ENCODE measurements at regions not wholly inside any gene's neighbourhood (a gene's known extent, or its start where the extent isn't known, plus 50 kb on each side); places are given as distances from the start of the nearest gene placed in this dataset.
A peak's percentile ranks its signal among the peaks of the same experiment; 100 is the strongest.

GRCh38 chr2:37854676-37855282, 70.3 kb upstream of the RMDN2 start:
- Histone ChIP-seq H3K9me3 (no peaks in the 10 kb centered on the region), H3K4me1 (peaks cover 3 to 30% (median 17%) of the 10 kb centered on the region in 4 donors), H3K4me3 (no peak overlapping the region), H3K27me3 (no peaks in the 10 kb centered on the region), H3K27ac (peak overlapping the region; percentile 72 to 80 (median 73)), H3K36me3 (no peaks in the 10 kb centered on the region)
- intact Hi-C loops (cut with DNase I; ENCODE audit: low total_unique reads) (no loop called here), in situ Hi-C loops (cut with MboI; ENCODE audit: low pct_ligation_motif_present in 1 of 4, low pct_unique_long_range_greater_than_20kb in 1 of 4, low sequenced_read_pairs in 3 of 4) (no loop called here)
- TF ChIP-seq, protein P1, sequence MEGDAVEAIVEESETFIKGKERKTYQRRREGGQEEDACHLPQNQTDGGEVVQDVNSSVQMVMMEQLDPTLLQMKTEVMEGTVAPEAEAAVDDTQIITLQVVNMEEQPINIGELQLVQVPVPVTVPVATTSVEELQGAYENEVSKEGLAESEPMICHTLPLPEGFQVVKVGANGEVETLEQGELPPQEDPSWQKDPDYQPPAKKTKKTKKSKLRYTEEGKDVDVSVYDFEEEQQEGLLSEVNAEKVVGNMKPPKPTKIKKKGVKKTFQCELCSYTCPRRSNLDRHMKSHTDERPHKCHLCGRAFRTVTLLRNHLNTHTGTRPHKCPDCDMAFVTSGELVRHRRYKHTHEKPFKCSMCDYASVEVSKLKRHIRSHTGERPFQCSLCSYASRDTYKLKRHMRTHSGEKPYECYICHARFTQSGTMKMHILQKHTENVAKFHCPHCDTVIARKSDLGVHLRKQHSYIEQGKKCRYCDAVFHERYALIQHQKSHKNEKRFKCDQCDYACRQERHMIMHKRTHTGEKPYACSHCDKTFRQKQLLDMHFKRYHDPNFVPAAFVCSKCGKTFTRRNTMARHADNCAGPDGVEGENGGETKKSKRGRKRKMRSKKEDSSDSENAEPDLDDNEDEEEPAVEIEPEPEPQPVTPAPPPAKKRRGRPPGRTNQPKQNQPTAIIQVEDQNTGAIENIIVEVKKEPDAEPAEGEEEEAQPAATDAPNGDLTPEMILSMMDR (IDR thresholded peaks at IDR 0.05) = no peak
- TF ChIP-seq EP300 (IDR thresholded peaks at IDR 0.05; ENCODE audit: low read depth) (no peak), POLR2AphosphoS5 (IDR thresholded peaks at IDR 0.05) (no peak), POLR2A (IDR thresholded peaks at IDR 0.05) (no peak)
- WGBS, 2 donors (ENCODE audit: low coverage in 1 of 2) = 93 to 100% methylated on average over 2 to 7 of the region's 7 CpGs
- no peak for DNase-seq

- Histone ChIP-seq H3K27me3 (no peaks in the 10 kb centered on the region), H3K4me3 (no peak overlapping the region), H3K4me1 (peaks cover 3 to 30% (median 17%) of the 10 kb centered on the region in 4 donors), H3K27ac (peak overlapping the region; percentile 72 to 80 (median 73)), H3K36me3 (no peaks in the 10 kb centered on the region), H3K9me3 (no peaks in the 10 kb centered on the region)
- DNase-seq = no peak
- in situ Hi-C loops (cut with MboI; ENCODE audit: low pct_ligation_motif_present in 1 of 4, low pct_unique_long_range_greater_than_20kb in 1 of 4, low sequenced_read_pairs in 3 of 4) = no loop called here
- intact Hi-C loops (cut with DNase I; ENCODE audit: low total_unique reads) = no loop called here
- 61 to 81% methylated on average over 3 to 13 of the region's 13 CpGs for WGBS, 2 donors (ENCODE audit: low coverage in 1 of 2)
- TF ChIP-seq EP300 (IDR thresholded peaks at IDR 0.05; ENCODE audit: low read depth) (no peak), POLR2A (IDR thresholded peaks at IDR 0.05) (no peak), POLR2AphosphoS5 (IDR thresholded peaks at IDR 0.05) (no peak)
- TF ChIP-seq, protein P1 (IDR thresholded peaks at IDR 0.05) = no peak
These were observed 69.6 kb upstream of the RMDN2 start for GRCh38 chr2:37855283-37856041.

GRCh38 chr2:37856101-37856751, 68.9 kb upstream of the RMDN2 start:
- Histone ChIP-seq H3K4me1 (peaks cover 3 to 30% (median 16%) of the 10 kb centered on the region in 4 donors), H3K9me3 (no peaks in the 10 kb centered on the region), H3K27ac (peak overlapping the region; percentile 72 to 80 (median 73)), H3K27me3 (no peaks in the 10 kb centered on the region), H3K4me3 (no peak overlapping the region), H3K36me3 (no peaks in the 10 kb centered on the region)
- DNase-seq = no peak
- 61 to 67% methylated on average over 1 to 7 of the region's 7 CpGs for WGBS, 2 donors (ENCODE audit: low coverage in 1 of 2)
- peak; percentile 44 for TF ChIP-seq EP300 (IDR thresholded peaks at IDR 0.05; ENCODE audit: low read depth)
- peak in 1 of 3 donors; percentile 16 for TF ChIP-seq POLR2AphosphoS5 (IDR thresholded peaks at IDR 0.05)
- TF ChIP-seq POLR2A (IDR thresholded peaks at IDR 0.05) = no peak
- intact Hi-C loops (cut with DNase I; ENCODE audit: low total_unique reads) (no loop called here), in situ Hi-C loops (cut with MboI; ENCODE audit: low pct_ligation_motif_present in 1 of 4, low pct_unique_long_range_greater_than_20kb in 1 of 4, low sequenced_read_pairs in 3 of 4) (no loop called here)

DNA sequence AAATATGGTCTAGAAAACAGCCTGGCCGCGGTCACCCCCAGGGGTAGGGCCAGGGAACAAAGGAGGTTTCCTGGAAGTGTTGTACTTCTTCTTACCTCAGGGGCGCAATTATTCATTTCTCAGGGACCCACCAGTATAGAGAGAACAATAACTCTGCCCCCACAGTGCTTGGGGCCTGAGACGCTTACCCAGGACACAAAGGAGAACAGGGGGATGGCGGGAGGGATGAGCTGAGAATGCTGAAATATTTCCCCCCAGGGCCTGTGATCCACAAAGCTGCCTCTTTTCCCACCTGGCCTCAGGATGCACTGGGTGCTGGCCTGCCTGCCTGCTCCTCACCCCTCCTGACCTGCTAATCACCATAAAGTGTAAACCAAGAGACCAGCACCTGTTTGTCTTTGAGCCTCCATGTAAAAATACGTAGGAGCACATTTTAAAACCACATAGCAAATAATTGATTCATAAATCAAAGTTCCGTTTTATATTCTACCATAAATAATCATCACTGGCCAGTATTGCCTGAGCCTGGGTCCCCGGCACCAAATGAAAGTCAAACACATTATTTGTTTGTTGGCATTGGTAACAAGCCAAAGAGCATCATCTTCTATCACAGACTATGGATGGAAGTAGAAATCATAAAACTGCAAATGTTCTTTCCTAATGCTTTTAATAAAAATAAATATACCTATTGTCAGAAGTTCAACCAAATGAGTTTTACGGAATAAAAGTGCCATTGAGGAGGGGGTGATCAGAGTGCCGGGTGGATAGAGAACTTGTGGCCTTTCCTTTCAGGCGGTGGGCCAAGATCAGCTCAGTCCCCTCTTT, 67.3 kb upstream of the RMDN2 start:
- H3K9me3 ChIP-seq = no peaks in the 10 kb centered on the region
- DNase-seq = no peak
- intact Hi-C loops (cut with DNase I; ENCODE audit: low total_unique reads) = no loop called here
- TF ChIP-seq EP300 (IDR thresholded peaks at IDR 0.05; ENCODE audit: low read depth) (peak; percentile 32), POLR2AphosphoS5 (IDR thresholded peaks at IDR 0.05) (peak in 1 of 3 donors; percentile 9), POLR2A (IDR thresholded peaks at IDR 0.05) (no peak)
- TF ChIP-seq, protein P1 (IDR thresholded peaks at IDR 0.05) = no peak
- H3K4me3 ChIP-seq = no peak overlapping the region
- H3K27me3 ChIP-seq = no peaks in the 10 kb centered on the region
- no peaks in the 10 kb centered on the region for H3K36me3 ChIP-seq
- peaks cover 3 to 23% (median 13%) of the 10 kb centered on the region in 4 donors for H3K4me1 ChIP-seq
- peak overlapping the region; percentile 72 to 80 (median 73) for H3K27ac ChIP-seq
- in situ Hi-C loops (cut with MboI; ENCODE audit: low pct_ligation_motif_present in 1 of 4, low pct_unique_long_range_greater_than_20kb in 1 of 4, low sequenced_read_pairs in 3 of 4) = no loop called here
- 70 to 76% methylated on average over 11 of the region's 11 CpGs for WGBS, 2 donors (ENCODE audit: low coverage in 1 of 2)

All from transverse colon (tissue), 4 donors.